Neutrophil (primary cell): ENCODE measurements at regions not wholly inside any gene's neighbourhood (a gene's known extent, or its start where the extent isn't known, plus 50 kb on each side); places are given as distances from the start of the nearest gene placed in this dataset.

Experiments used
- H3K27ac ChIP-seq: fragments of 200-600 bp; sonication (generic); 2 replicates; pipeline ENCODE4 v1.5.1; 2016; ENCODE audit warnings: mild to moderate bottlenecking, moderate library complexity
- H3K27me3 ChIP-seq: fragments of 200-600 bp; sonication (generic); 2 replicates; pipeline ENCODE4 v1.6.0; 2016; ENCODE audit warnings: mild to moderate bottlenecking
- H3K36me3 ChIP-seq: fragments of 200-600 bp; sonication (generic); 2 replicates; pipeline ENCODE4 v1.5.1; 2017
- H3K4me1 ChIP-seq, 2 experiments: fragments of 200-600 bp in 1 of 2; sonication (generic) in 1 of 2; 1 replicate in 1 of 2; 2 replicates in 1 of 2; pipeline versions ENCODE4 v1.5.1 to v1.6.1; 2013 to 2016; ENCODE audit warnings: low read depth in 1 of 2, low read length in 1 of 2, mild to moderate bottlenecking in 1 of 2, moderate library complexity in 1 of 2; ENCODE audit not compliant: control insufficient read depth in 1 of 2, insufficient read depth in 1 of 2
- H3K4me3 ChIP-seq, 2 experiments: fragments of 200-600 bp in 1 of 2; sonication (generic) in 1 of 2; 1 replicate in 1 of 2; 2 replicates in 1 of 2; pipeline ENCODE4 v1.5.1; 2013 to 2016; ENCODE audit warnings: low read depth in 1 of 2, low read length in 1 of 2, mild to moderate bottlenecking in 1 of 2, moderate library complexity in 1 of 2
- H3K9me3 ChIP-seq: fragments of 200-600 bp; sonication (generic); 2 replicates; pipeline ENCODE4 v1.5.1; 2016
- CTCF ChIP-seq: fragments of 200-600 bp; sonication (generic); IDR thresholded peaks from 2 replicates; pipeline ENCODE4 v1.5.1; 2016; ENCODE audit warnings: antibody characterized with exemption

GRCh38 chr3:102085431-102086176, 236.3 kb downstream of the NFKBIZ start:
- H3K36me3 ChIP-seq: no peaks in the 10 kb centered on the region
- no peak for TF ChIP-seq CTCF
- no peak overlapping the region for H3K4me3 ChIP-seq
- no peaks in the 10 kb centered on the region for H3K9me3 ChIP-seq
- no peaks in the 10 kb centered on the region for H3K27me3 ChIP-seq
- H3K4me1 ChIP-seq: no peaks in the 10 kb centered on the region
- H3K27ac ChIP-seq: no peak overlapping the region

- H3K4me1 ChIP-seq: no peaks in the 10 kb centered on the region
- TF ChIP-seq CTCF: no peak
Observed at GRCh38 chr3:102087236-102087635, 237.9 kb downstream of the NFKBIZ start.

GRCh38 chr3:102089239-102089638, 239.9 kb downstream of the NFKBIZ start:
- TF ChIP-seq CTCF: no peak
- Histone ChIP-seq H3K36me3 (no peaks in the 10 kb centered on the region), H3K27ac (no peak overlapping the region), H3K4me3 (no peak overlapping the region), H3K4me1 (no peaks in the 10 kb centered on the region), H3K27me3 (no peaks in the 10 kb centered on the region), H3K9me3 (no peaks in the 10 kb centered on the region)

More at GRCh38 chr3:102087236-102087635, 237.9 kb downstream of the NFKBIZ start:
- Histone ChIP-seq H3K27me3 (no peaks in the 10 kb centered on the region), H3K27ac (no peak overlapping the region), H3K9me3 (no peaks in the 10 kb centered on the region), H3K4me3 (no peak overlapping the region), H3K36me3 (no peaks in the 10 kb centered on the region)

- H3K27ac ChIP-seq: no peak overlapping the region
- H3K4me3 ChIP-seq: no peak overlapping the region
- no peaks in the 10 kb centered on the region for H3K4me1 ChIP-seq
Observed at GRCh38 chr3:102089904-102090720, 240.8 kb downstream of the NFKBIZ start.

GRCh38 chr3:102090721-102091045, 241.4 kb downstream of the NFKBIZ start:
- Histone ChIP-seq H3K4me3 (no peak overlapping the region), H3K9me3 (no peaks in the 10 kb centered on the region), H3K36me3 (no peaks in the 10 kb centered on the region), H3K4me1 (no peaks in the 10 kb centered on the region), H3K27me3 (no peaks in the 10 kb centered on the region), H3K27ac (no peak overlapping the region)
- no peak for TF ChIP-seq CTCF

More at GRCh38 chr3:102089904-102090720, 240.8 kb downstream of the NFKBIZ start:
- no peak for TF ChIP-seq CTCF
- Histone ChIP-seq H3K9me3 (no peaks in the 10 kb centered on the region), H3K36me3 (no peaks in the 10 kb centered on the region), H3K27me3 (no peaks in the 10 kb centered on the region)
